ENCODE measurements at regions not wholly inside any gene's neighbourhood (a gene's known extent, or its start where the extent isn't known, plus 50 kb on each side); places are given as distances from the start of the nearest gene placed in this dataset.

DNA sequence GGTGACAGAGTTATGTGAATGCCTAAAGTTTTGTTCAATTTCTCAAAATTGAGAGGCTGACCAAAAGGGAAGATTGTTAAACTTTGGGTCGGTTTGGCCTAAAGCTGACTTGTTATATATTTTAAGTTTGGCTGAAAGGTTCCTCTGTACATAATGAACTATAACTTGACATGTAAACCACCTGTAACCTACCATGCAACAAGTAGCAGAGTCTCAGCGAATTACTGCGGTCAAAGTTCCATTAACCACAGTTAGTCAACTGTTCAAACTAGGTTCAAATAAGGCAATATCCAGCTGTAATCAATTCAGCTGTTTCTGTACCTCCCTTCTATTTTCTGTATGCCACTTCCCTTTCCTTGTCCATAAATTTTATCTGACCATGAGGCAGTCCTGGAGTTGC, 325.1 kb upstream of the NMUR2 start:
- no peak for TF ChIP-seq NFIC (IDR thresholded peaks at IDR 0.05)
- TF ChIP-seq TCF12 (IDR thresholded peaks at IDR 0.05; ENCODE audit: low read depth): no peak
- no peak for TF ChIP-seq TAF1 (IDR thresholded peaks at IDR 0.05; ENCODE audit: low read depth)

Data from Ishikawa (cell line).